Fibroblast of pulmonary artery (primary cell): ENCODE measurements at regions not wholly inside any gene's neighbourhood (a gene's known extent, or its start where the extent isn't known, plus 50 kb on each side); places are given as distances from the start of the nearest gene placed in this dataset.

Experiments
- DNase-seq: peaks from one replicate; pipeline ENCODE4 v3.0.0-alpha.2; 2010; ENCODE audit warnings: low read depth
- H3K4me3 ChIP-seq: replicated peaks from 2 replicates; pipeline ENCODE4 v1.5.1; 2011; ENCODE audit warnings: low read depth, mild to moderate bottlenecking, control low read depth, low read length, moderate library complexity
- TF ChIP-seq, protein P1 (sequence below): IDR thresholded peaks from 2 replicates; pipeline ENCODE4 v1.5.1; 2011; ENCODE audit warnings: mild to moderate bottlenecking, control low read depth, low read length, inconsistent platforms; ENCODE audit errors: missing control alignments

DNA sequence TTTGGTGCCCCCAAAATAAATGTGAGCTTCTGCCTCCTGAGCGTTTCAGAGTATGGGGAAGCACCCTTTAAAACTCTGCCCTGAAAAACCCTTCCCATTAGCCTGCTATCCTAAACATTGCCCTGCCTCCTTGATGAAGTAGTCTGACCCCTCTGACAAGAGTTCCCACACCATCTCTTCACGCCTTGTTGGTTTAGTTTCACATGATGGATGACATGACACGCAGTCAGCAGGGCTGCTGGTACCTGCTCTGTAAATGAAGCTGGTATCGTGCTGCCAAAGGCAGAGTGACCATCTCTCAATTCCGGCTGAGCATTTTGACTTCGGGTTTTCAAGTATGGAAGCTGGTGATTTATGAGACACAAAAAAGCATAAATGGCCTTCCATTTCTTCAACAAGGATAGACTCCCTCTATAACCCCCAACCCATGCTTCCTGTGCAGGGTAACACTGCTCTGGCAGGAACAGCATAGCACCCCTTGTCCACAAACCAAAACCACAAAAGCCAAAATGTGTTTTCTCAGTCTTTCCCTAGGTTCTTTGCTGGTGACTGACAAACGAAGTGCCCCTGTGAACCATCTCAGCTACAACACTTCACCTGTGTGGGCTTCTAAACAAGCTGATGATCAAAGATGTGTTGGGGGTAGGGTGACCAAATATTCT, 444.6 kb downstream of the NUF2 start:
- H3K4me3 ChIP-seq, result no peak overlapping the region
- TF ChIP-seq, protein P1, sequence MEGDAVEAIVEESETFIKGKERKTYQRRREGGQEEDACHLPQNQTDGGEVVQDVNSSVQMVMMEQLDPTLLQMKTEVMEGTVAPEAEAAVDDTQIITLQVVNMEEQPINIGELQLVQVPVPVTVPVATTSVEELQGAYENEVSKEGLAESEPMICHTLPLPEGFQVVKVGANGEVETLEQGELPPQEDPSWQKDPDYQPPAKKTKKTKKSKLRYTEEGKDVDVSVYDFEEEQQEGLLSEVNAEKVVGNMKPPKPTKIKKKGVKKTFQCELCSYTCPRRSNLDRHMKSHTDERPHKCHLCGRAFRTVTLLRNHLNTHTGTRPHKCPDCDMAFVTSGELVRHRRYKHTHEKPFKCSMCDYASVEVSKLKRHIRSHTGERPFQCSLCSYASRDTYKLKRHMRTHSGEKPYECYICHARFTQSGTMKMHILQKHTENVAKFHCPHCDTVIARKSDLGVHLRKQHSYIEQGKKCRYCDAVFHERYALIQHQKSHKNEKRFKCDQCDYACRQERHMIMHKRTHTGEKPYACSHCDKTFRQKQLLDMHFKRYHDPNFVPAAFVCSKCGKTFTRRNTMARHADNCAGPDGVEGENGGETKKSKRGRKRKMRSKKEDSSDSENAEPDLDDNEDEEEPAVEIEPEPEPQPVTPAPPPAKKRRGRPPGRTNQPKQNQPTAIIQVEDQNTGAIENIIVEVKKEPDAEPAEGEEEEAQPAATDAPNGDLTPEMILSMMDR, result no peak
- DNase-seq, result no peak

DNA sequence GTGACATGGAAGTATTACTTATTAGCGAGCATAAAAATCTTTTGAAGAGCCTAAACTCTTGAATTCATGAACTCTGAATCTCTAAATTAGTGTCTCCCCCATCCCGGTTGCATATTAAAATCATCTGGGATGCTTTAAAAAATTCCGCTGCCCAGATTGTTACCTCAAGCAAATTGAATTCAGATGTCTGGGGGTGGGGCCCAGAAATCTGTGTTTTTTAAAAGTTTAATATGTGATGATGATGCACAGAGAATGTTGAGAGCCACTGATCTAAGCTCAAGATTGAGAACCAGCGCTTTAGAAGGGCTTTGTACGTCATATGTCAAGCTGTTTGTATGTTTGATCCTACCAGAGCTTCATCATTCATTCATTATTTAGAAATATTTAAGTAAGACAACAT, 446.8 kb downstream of the NUF2 start:
- TF ChIP-seq, protein P1, result no peak
- no peak for DNase-seq
- H3K4me3 ChIP-seq, result no peak overlapping the region

DNA sequence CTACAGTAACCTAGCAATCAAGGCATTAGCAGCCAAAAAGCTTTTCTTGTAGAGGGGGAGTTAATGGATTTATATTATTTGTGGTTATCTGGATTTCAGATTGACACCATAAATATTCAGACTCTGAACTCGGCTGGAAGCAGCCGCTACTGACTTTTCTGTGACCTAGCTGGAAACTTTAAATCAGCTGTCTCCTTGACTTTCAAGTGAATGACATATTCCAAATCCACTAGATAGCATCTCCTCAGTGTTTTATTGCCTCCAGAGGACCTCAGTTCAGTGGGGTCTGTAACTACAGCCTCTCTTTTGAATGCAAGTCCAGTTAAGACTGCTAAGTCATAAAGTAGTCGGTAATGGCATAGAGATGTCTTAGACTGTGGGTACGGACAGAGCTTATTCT, 448.5 kb downstream of the NUF2 start:
- TF ChIP-seq, protein P1, result no peak
- no peak for DNase-seq
- H3K4me3 ChIP-seq, result no peak overlapping the region

DNA sequence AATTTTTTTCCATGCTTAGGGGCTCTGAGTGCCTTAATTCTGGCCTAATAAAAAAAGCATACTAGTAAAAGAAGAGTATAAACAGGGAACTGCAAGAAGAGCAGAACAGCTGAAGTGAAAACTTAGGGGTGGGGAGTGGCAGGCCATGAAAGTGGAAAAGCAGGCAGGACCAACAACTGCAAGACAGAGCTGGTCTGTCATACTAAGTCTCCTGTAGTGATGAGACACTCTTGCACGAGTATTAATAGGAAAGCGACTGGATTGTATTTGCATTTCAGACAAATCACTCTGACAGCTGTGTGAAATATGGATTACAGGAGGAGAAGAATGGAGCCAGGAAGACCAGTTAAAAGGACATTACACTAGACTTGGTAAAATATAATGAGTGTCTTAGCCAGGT, 449.9 kb downstream of the NUF2 start:
- no peak overlapping the region for H3K4me3 ChIP-seq
- TF ChIP-seq, protein P1, result no peak
- no peak for DNase-seq

DNA sequence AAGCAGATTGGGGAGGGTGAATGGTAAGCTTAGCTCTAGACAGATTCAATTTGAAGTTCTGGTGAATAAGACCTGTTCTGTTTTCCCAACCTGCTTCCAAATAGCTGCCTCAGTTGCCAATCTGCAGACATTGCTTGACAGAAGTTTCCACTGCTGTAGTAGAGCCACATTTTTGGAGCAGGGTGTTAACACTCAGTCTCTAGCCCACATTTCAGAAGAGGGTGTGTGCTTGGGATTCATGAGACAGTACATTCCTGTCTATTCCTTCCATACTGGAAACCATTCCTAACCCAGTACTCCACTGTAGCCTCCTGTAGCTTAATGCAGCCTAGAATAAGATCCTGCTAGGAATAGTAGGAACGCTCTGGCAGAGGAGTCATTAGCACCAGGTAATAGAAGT, 450.5 kb downstream of the NUF2 start:
- H3K4me3 ChIP-seq, result no peak overlapping the region
- TF ChIP-seq, protein P1, result no peak
- DNase-seq, result no peak

DNA sequence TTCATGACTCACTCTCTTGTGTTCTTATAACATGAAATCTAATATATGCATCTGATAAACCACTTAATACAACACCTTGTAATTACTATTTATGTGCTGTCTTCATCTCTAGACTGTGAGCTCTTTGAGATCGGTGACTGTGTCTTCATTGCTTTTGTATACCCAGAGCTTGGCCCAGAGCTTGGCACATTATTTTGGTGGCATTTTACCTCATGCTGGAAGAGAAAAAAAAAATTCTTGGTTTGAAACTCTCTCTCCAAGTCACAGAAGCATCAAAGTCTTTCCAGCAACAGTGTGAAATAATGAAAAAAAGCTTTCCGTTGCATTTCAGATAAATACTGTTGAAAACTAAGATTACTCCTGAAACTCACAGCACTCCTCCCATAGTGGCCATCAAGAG, 451.6 kb downstream of the NUF2 start:
- TF ChIP-seq, protein P1, result no peak
- H3K4me3 ChIP-seq, result no peak overlapping the region
- no peak for DNase-seq

DNA sequence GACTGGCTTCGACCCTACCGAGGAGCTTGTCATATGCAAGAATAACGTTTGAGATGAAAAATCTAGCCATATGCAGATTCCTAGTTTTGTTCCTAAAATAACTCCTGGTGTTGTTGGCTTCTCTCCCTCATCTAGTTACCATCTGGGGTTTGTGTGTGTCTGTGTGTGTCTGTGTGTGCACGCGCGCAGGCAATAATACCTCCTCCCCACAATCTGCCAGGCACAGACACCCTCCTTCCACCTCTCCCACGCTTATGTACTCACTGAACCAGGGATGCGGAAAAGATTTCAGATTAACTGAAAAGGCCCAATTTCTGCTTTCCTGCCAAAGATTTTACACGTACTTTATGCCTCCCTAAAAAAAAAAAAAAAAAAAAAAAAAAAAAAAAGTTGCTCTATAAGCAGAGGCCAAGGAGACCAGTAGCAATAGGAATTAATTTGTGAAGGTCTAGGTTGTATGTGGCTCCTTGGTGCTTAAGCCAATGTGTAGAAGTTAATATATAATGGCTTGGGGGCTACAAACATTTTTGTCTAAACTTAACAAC, 452.7 kb downstream of the NUF2 start:
- no peak overlapping the region for H3K4me3 ChIP-seq
- no peak for DNase-seq
- TF ChIP-seq, protein P1, result no peak
